Bronchial epithelial cell (primary cell): ENCODE measurements at regions not wholly inside any gene's neighbourhood (a gene's known extent, or its start where the extent isn't known, plus 50 kb on each side); places are given as distances from the start of the nearest gene placed in this dataset.

ENCODE experiments used
- DNase-seq: peaks from one replicate; pipeline ENCODE4 v3.0.0-alpha.2; 2010; ENCODE audit warnings: low read depth
- FAIRE-seq: peaks from 2 replicates; lab custom pipeline; 2011; peaks lifted over from hg19 to GRCh38; lab: Jason Lieb, UNC
- H3K27me3 ChIP-seq: 2 replicates; pipeline ENCODE4 v1.5.1; 2011; ENCODE audit warnings: low read length; ENCODE audit not compliant: control insufficient read depth, insufficient read depth
- H3K36me3 ChIP-seq: 2 replicates; pipeline ENCODE4 v1.5.1; 2011; ENCODE audit warnings: low read length; ENCODE audit not compliant: control insufficient read depth, insufficient read depth
- H3K4me3 ChIP-seq: 2 replicates; pipeline ENCODE4 v1.5.1; 2011; ENCODE audit warnings: mild to moderate bottlenecking, low read depth, low read length, control low read depth
- CTCF ChIP-seq: IDR thresholded peaks from 2 replicates; pipeline ENCODE4 v1.5.1; 2011; ENCODE audit warnings: mild to moderate bottlenecking, moderate library complexity, low read length, control low read depth, inconsistent platforms; ENCODE audit not compliant: insufficient read depth, severe bottlenecking

GRCh38 chr7:51757960-51758359 is 441.4 kb upstream of the COBL start:
- TF ChIP-seq CTCF, result no peak
- H3K4me3 ChIP-seq, result no peak overlapping the region
- no peaks in the 10 kb centered on the region for H3K36me3 ChIP-seq
- FAIRE-seq (no peak), DNase-seq (no peak)
- H3K27me3 ChIP-seq, result no peaks in the 10 kb centered on the region

GRCh38 chr7:51732951-51733350 is 416.3 kb upstream of the COBL start:
- TF ChIP-seq CTCF, result no peak
- FAIRE-seq (no peak), DNase-seq (no peak)
- Histone ChIP-seq H3K4me3 (no peak overlapping the region), H3K36me3 (no peaks in the 10 kb centered on the region), H3K27me3 (no peaks in the 10 kb centered on the region)

- FAIRE-seq (no peak), DNase-seq (no peak)
- Histone ChIP-seq H3K27me3 (no peaks in the 10 kb centered on the region), H3K36me3 (no peaks in the 10 kb centered on the region), H3K4me3 (no peak overlapping the region)
- TF ChIP-seq CTCF, result no peak
Measured at GRCh38 chr7:51732116-51732515, 415.5 kb upstream of the COBL start.

GRCh38 chr7:51731075-51731474 is 414.5 kb upstream of the COBL start:
- DNase-seq (no peak), FAIRE-seq (no peak)
- no peaks in the 10 kb centered on the region for H3K27me3 ChIP-seq
- H3K4me3 ChIP-seq, result no peak overlapping the region
- H3K36me3 ChIP-seq, result no peaks in the 10 kb centered on the region
- no peak for TF ChIP-seq CTCF

- DNase-seq (no peak), FAIRE-seq (no peak)
- no peak for TF ChIP-seq CTCF
- no peaks in the 10 kb centered on the region for H3K36me3 ChIP-seq
- no peak overlapping the region for H3K4me3 ChIP-seq
- H3K27me3 ChIP-seq, result no peaks in the 10 kb centered on the region
Measured at GRCh38 chr7:51727441-51727840, 410.8 kb upstream of the COBL start.

GRCh38 chr7:51706851-51707250 is 390.2 kb upstream of the COBL start:
- no peak for DNase-seq
- no peak for FAIRE-seq
- H3K36me3 ChIP-seq, result no peaks in the 10 kb centered on the region
- H3K27me3 ChIP-seq, result no peaks in the 10 kb centered on the region
- H3K4me3 ChIP-seq, result no peak overlapping the region
- no peak for TF ChIP-seq CTCF
